H9 (cell line): ENCODE measurements at regions not wholly inside any gene's neighbourhood (a gene's known extent, or its start where the extent isn't known, plus 50 kb on each side); places are given as distances from the start of the nearest gene placed in this dataset.

Source experiments
- DNase-seq: peaks from one replicate; pipeline ENCODE4 v3.0.0-alpha.2; 2017
- H2AFZ ChIP-seq: one replicate; pipeline ENCODE4 v1.6.1; 2013; ENCODE audit warnings: mild to moderate bottlenecking, low read length, control low read depth, moderate library complexity
- H2AK5ac ChIP-seq: 2 replicates; pipeline ENCODE4 v1.6.1; 2013; ENCODE audit warnings: low read length, control low read depth, mixed read lengths; ENCODE audit not compliant: insufficient read length
- H2BK120ac ChIP-seq: one replicate; pipeline ENCODE4 v1.6.1; 2013; ENCODE audit warnings: low read depth, mild to moderate bottlenecking, low read length, control low read depth, inconsistent platforms; ENCODE audit not compliant: poor library complexity, severe bottlenecking
- H2BK12ac ChIP-seq: 2 replicates; pipeline ENCODE4 v1.6.1; 2013; ENCODE audit warnings: low read length, control low read depth, mixed read lengths, low read depth; ENCODE audit not compliant: insufficient read length
- H2BK15ac ChIP-seq: 2 replicates; pipeline ENCODE4 v1.6.1; 2013; ENCODE audit warnings: low read depth, low read length, control low read depth
- H2BK20ac ChIP-seq: one replicate; pipeline ENCODE4 v1.6.1; 2013; ENCODE audit warnings: low read depth, mild to moderate bottlenecking, low read length, control low read depth, inconsistent platforms; ENCODE audit not compliant: poor library complexity, severe bottlenecking
- H2BK5ac ChIP-seq: 2 replicates; pipeline ENCODE4 v1.6.1; 2013; ENCODE audit warnings: low read length, control low read depth, mixed read lengths; ENCODE audit not compliant: insufficient read length
- H3K14ac ChIP-seq: 2 replicates; pipeline ENCODE4 v1.6.1; 2013; ENCODE audit warnings: low read length, control low read depth; ENCODE audit not compliant: insufficient read depth
- H3K18ac ChIP-seq: 2 replicates; pipeline ENCODE4 v1.6.1; 2013; ENCODE audit warnings: low read depth, mild to moderate bottlenecking, mixed read lengths, low read length, control low read depth; ENCODE audit not compliant: insufficient read length
- H3K23ac ChIP-seq: 2 replicates; pipeline ENCODE4 v1.6.1; 2013; ENCODE audit warnings: low read length, control low read depth, mixed read lengths, low read depth; ENCODE audit not compliant: insufficient read length
- H3K23me2 ChIP-seq: 2 replicates; pipeline ENCODE4 v1.6.1; 2013; ENCODE audit warnings: low read depth, mild to moderate bottlenecking, mixed read lengths, low read length, control low read depth; ENCODE audit not compliant: insufficient read length, poor library complexity, severe bottlenecking
- H3K27ac ChIP-seq: 2 replicates; pipeline ENCODE4 v1.5.1; 2013; ENCODE audit warnings: low read length, control low read depth, mixed read lengths, low read depth; ENCODE audit not compliant: insufficient read length
- H3K27me3 ChIP-seq: 2 replicates; pipeline ENCODE4 v1.6.1; 2013; ENCODE audit warnings: low read length, control low read depth, inconsistent platforms; ENCODE audit not compliant: insufficient read depth
- H3K4ac ChIP-seq: 2 replicates; pipeline ENCODE4 v1.6.1; 2013; ENCODE audit warnings: low read depth, mild to moderate bottlenecking, control low read depth, inconsistent platforms, low read length, moderate library complexity
- H3K4me1 ChIP-seq: 2 replicates; pipeline ENCODE4 v1.6.1; 2013; ENCODE audit warnings: low read length, control low read depth, inconsistent platforms; ENCODE audit not compliant: insufficient read depth
- H3K4me2 ChIP-seq: 2 replicates; pipeline ENCODE4 v1.6.1; 2013; ENCODE audit warnings: low read length, control low read depth, mixed read lengths; ENCODE audit not compliant: insufficient read length, insufficient read depth
- H3K56ac ChIP-seq: 2 replicates; pipeline ENCODE4 v1.6.1; 2013; ENCODE audit warnings: low read depth, mild to moderate bottlenecking, mixed read lengths, low read length, control low read depth; ENCODE audit not compliant: insufficient read length
- H3K79me1 ChIP-seq: 2 replicates; pipeline ENCODE4 v1.6.1; 2013; ENCODE audit warnings: low read depth, mild to moderate bottlenecking, moderate library complexity, low read length, control low read depth, inconsistent platforms; ENCODE audit not compliant: insufficient read depth, poor library complexity, severe bottlenecking
- H3K79me2 ChIP-seq: 2 replicates; pipeline ENCODE4 v1.6.1; 2013; ENCODE audit warnings: low read length, control low read depth, inconsistent platforms; ENCODE audit not compliant: insufficient read depth
- H3K9ac ChIP-seq: 2 replicates; pipeline ENCODE4 v1.6.1; 2013; ENCODE audit warnings: low read length, control low read depth, mixed read lengths; ENCODE audit not compliant: insufficient read length; ENCODE audit errors: extremely low read depth
- H3K9me3 ChIP-seq: one replicate; pipeline ENCODE4 v1.6.1; 2013; ENCODE audit warnings: low read depth, low read length, inconsistent platforms; ENCODE audit not compliant: control insufficient read depth
- H3T11ph ChIP-seq: one replicate; pipeline ENCODE4 v1.6.1; 2013; ENCODE audit warnings: mild to moderate bottlenecking, low read length, control low read depth, inconsistent platforms
- H4K20me1 ChIP-seq: one replicate; pipeline ENCODE4 v1.6.1; 2013; ENCODE audit not compliant: control insufficient read depth, insufficient read length, insufficient read depth
- H4K5ac ChIP-seq: 2 replicates; pipeline ENCODE4 v1.6.1; 2013; ENCODE audit warnings: low read depth, mild to moderate bottlenecking, mixed read lengths, low read length, control low read depth; ENCODE audit not compliant: insufficient read length
- H4K8ac ChIP-seq: replicated peaks from 2 replicates; pipeline ENCODE4 v1.6.1; 2013; ENCODE audit warnings: low read length, control low read depth, mixed read lengths, low read depth; ENCODE audit not compliant: insufficient read length
- H4K91ac ChIP-seq: 2 replicates; pipeline ENCODE4 v1.6.1; 2013; ENCODE audit warnings: low read depth, mild to moderate bottlenecking, moderate library complexity, mixed read lengths, low read length, control low read depth; ENCODE audit not compliant: insufficient read length
- H3K27ac Mint-ChIP-seq, 3 experiments: 2 replicates in 2 of 3; 3 replicates in 1 of 3; pipeline ENCODE4 v1.8.0; 2020 to 2021; ENCODE audit warnings: mixed read lengths in 3 of 3, mild to moderate bottlenecking in 1 of 3, moderate library complexity in 1 of 3
- H3K27me3 Mint-ChIP-seq: 2 replicates; pipeline ENCODE4 v1.8.0; 2021; ENCODE audit warnings: low read depth, mild to moderate bottlenecking, moderate library complexity, mixed read lengths
- H3K36me3 Mint-ChIP-seq, 3 experiments: 2 replicates in 2 of 3; 3 replicates in 1 of 3; pipeline ENCODE4 v1.8.0; 2020 to 2021; ENCODE audit warnings: low read depth in 3 of 3, mixed read lengths in 3 of 3; ENCODE audit not compliant: insufficient read depth in 1 of 3
- H3K4me1 Mint-ChIP-seq, 2 experiments: 2 replicates each; pipeline ENCODE4 v1.8.0; 2020; ENCODE audit warnings: mixed read lengths in 2 of 2
- H3K4me3 Mint-ChIP-seq, 2 experiments: 2 replicates in 1 of 2; 3 replicates in 1 of 2; pipeline ENCODE4 v1.8.0; 2020 to 2021; ENCODE audit warnings: mild to moderate bottlenecking in 2 of 2, mixed read lengths in 2 of 2, moderate library complexity in 1 of 2
- H3K9me3 Mint-ChIP-seq, 2 experiments: 2 replicates in 1 of 2; 3 replicates in 1 of 2; pipeline ENCODE4 v1.8.0; 2020; ENCODE audit warnings: mild to moderate bottlenecking in 2 of 2, mixed read lengths in 2 of 2, moderate library complexity in 1 of 2
- TF ChIP-seq, protein P1 (sequence below): fragments of 200-600 bp; sonication (generic); conservative IDR thresholded peaks from 3 replicates; pipeline ENCODE4 v1.8.0; 2021; ENCODE audit warnings: antibody characterized with exemption, mild to moderate bottlenecking

- H3K9me3 Mint-ChIP-seq = peaks cover 48 to 61% of the 10 kb centered on the region in 2 experiments
- no peak overlapping the region for H3K9ac ChIP-seq
- no peaks in the 10 kb centered on the region for H3K23me2 ChIP-seq
- no peak overlapping the region for H3K4ac ChIP-seq
- DNase-seq = no peak
- peaks cover 3% of the 10 kb centered on the region for H3K27me3 Mint-ChIP-seq
- H3K18ac ChIP-seq = no peak overlapping the region
- no peak overlapping the region for H3K27ac ChIP-seq
- H2BK120ac ChIP-seq = no peak overlapping the region
- H2AK5ac ChIP-seq = no peak overlapping the region
- H3K23ac ChIP-seq = no peak overlapping the region
- H3K36me3 Mint-ChIP-seq = peaks cover 24 to 57% (median 38%) of the 10 kb centered on the region in 3 experiments
- H3K79me1 ChIP-seq = no peaks in the 10 kb centered on the region
- H4K5ac ChIP-seq = no peak overlapping the region
- no peak overlapping the region for H4K8ac ChIP-seq
- H4K91ac ChIP-seq = no peak overlapping the region
- H3T11ph ChIP-seq = no peak overlapping the region
- no peaks in the 10 kb centered on the region for H3K27me3 ChIP-seq
- H3K14ac ChIP-seq = no peak overlapping the region
- no peaks in the 10 kb centered on the region for H3K4me1 ChIP-seq
- H3K56ac ChIP-seq = no peak overlapping the region
- H3K27ac Mint-ChIP-seq = no peak overlapping the region
- H3K4me2 ChIP-seq = no peak overlapping the region
- H3K4me1 Mint-ChIP-seq = no peaks in the 10 kb centered on the region
- no peak overlapping the region for H2AFZ ChIP-seq
- no peak overlapping the region for H2BK5ac ChIP-seq
- H3K4me3 Mint-ChIP-seq = no peak overlapping the region
- no peaks in the 10 kb centered on the region for H4K20me1 ChIP-seq
- TF ChIP-seq, protein P1, sequence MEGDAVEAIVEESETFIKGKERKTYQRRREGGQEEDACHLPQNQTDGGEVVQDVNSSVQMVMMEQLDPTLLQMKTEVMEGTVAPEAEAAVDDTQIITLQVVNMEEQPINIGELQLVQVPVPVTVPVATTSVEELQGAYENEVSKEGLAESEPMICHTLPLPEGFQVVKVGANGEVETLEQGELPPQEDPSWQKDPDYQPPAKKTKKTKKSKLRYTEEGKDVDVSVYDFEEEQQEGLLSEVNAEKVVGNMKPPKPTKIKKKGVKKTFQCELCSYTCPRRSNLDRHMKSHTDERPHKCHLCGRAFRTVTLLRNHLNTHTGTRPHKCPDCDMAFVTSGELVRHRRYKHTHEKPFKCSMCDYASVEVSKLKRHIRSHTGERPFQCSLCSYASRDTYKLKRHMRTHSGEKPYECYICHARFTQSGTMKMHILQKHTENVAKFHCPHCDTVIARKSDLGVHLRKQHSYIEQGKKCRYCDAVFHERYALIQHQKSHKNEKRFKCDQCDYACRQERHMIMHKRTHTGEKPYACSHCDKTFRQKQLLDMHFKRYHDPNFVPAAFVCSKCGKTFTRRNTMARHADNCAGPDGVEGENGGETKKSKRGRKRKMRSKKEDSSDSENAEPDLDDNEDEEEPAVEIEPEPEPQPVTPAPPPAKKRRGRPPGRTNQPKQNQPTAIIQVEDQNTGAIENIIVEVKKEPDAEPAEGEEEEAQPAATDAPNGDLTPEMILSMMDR = no peak
- no peak overlapping the region for H2BK12ac ChIP-seq
- H2BK20ac ChIP-seq = no peak overlapping the region
- no peak overlapping the region for H2BK15ac ChIP-seq
- H3K79me2 ChIP-seq = no peaks in the 10 kb centered on the region
- H3K9me3 ChIP-seq = peaks cover 17% of the 10 kb centered on the region
These were observed 81.3 kb upstream of the DLGAP1 start for GRCh38 chr18:4536447-4536846.
